GM18519 (cell line): ENCODE measurements at regions not wholly inside any gene's neighbourhood (a gene's known extent, or its start where the extent isn't known, plus 50 kb on each side); places are given as distances from the start of the nearest gene placed in this dataset.

Experiments
- ATAC-seq: cut with Tn5 transposase; IDR thresholded peaks from one replicate; pipeline ENCODE4 v1.9.1; 2021; ENCODE audit warnings: mild to moderate bottlenecking, moderate library complexity; ENCODE audit not compliant: unreplicated experiment, low FRiP score

GRCh38 chr2:181185421-181185820 lies 205.0 kb downstream of the UBE2E3 start:
- no peak for ATAC-seq

GRCh38 chr2:181185948-181186347 lies 205.5 kb downstream of the UBE2E3 start:
- ATAC-seq, result no peak

GRCh38 chr2:181188605-181189004 lies 208.2 kb downstream of the UBE2E3 start:
- ATAC-seq, result no peak

GRCh38 chr2:181189951-181190350 lies 209.5 kb downstream of the UBE2E3 start:
- ATAC-seq, result no peak

- no peak for ATAC-seq
Measured at GRCh38 chr2:181190711-181191110, 210.3 kb downstream of the UBE2E3 start.

- no peak for ATAC-seq
Measured at GRCh38 chr2:181193550-181193949, 213.1 kb downstream of the UBE2E3 start.

- ATAC-seq, result no peak
Measured at GRCh38 chr2:181196401-181196800, 216.0 kb downstream of the UBE2E3 start.

- ATAC-seq, result no peak
Measured at GRCh38 chr2:181197140-181197760, 216.8 kb downstream of the UBE2E3 start.

GRCh38 chr2:181198183-181198864 lies 217.9 kb downstream of the UBE2E3 start:
- ATAC-seq, result no peak

GRCh38 chr2:181203412-181203811 lies 223.0 kb downstream of the UBE2E3 start:
- no peak for ATAC-seq

GRCh38 chr2:181203916-181204315 lies 223.5 kb downstream of the UBE2E3 start:
- no peak for ATAC-seq

- no peak for ATAC-seq
Measured at GRCh38 chr2:181218401-181218821, 238.0 kb downstream of the UBE2E3 start.

GRCh38 chr2:181223234-181223633 lies 234.0 kb upstream of the ITGA4 start:
- ATAC-seq, result no peak

- no peak for ATAC-seq
Measured at GRCh38 chr2:181224866-181225265, 232.3 kb upstream of the ITGA4 start.

GRCh38 chr2:181228661-181229060 lies 228.5 kb upstream of the ITGA4 start:
- no peak for ATAC-seq

GRCh38 chr2:181231151-181231550 lies 226.0 kb upstream of the ITGA4 start:
- ATAC-seq, result no peak

- ATAC-seq, result no peak
Measured at GRCh38 chr2:181231886-181232621, 225.1 kb upstream of the ITGA4 start.

GRCh38 chr2:181234487-181234891 lies 222.7 kb upstream of the ITGA4 start:
- ATAC-seq, result no peak

GRCh38 chr2:181235011-181235410 lies 222.2 kb upstream of the ITGA4 start:
- ATAC-seq, result no peak

- peak; percentile 97 for ATAC-seq
Measured at GRCh38 chr2:181235683-181236459, 221.3 kb upstream of the ITGA4 start.
